HepG2 (cell line): ENCODE measurements at regions not wholly inside any gene's neighbourhood (a gene's known extent, or its start where the extent isn't known, plus 50 kb on each side); places are given as distances from the start of the nearest gene placed in this dataset.

Source experiments
- ATAC-seq: fragments of 200-7000 bp; cut with Tn5 transposase; 3 replicates; pipeline ENCODE4 v1.9.1; 2020; ENCODE audit warnings: mild to moderate bottlenecking, moderate library complexity
- BruUV-seq: library from RNA; stranded (reverse); fragments of 400-500 nt; replicated peaks from 2 replicates; lab custom pipeline; 2021; lab: Mats Ljungman, UMichigan
- CTCF ChIA-PET: fragments of 300-600 bp; formaldehyde crosslinking; extraction: SDS; loops from one replicate; lab custom pipeline; 2021; ENCODE audit warnings: low total read pairs, inconsistent platforms, low intra/inter-chr PET ratio; lab: Yijun Ruan, JAX
- POLR2A ChIA-PET: fragments of 350-600 bp; sonication (Branson Sonifier 250); formaldehyde crosslinking; loops from one replicate; lab custom pipeline; 2020; ENCODE audit warnings: antibody characterized with exemption, inconsistent platforms; lab: Yijun Ruan, JAX
- DNase-seq: peaks from one replicate; pipeline ENCODE4 v3.0.0-alpha.2; 2015; ENCODE audit warnings: low spot score
- FAIRE-seq: peaks from 3 replicates; lab custom pipeline; 2011; peaks lifted over from hg19 to GRCh38; lab: Jason Lieb, UNC
- H2AFZ ChIP-seq: one replicate; pipeline ENCODE4 v1.6.1; 2011; ENCODE audit warnings: low read length, inconsistent platforms
- H3K27ac ChIP-seq: fragments of 300-600 bp; 3 replicates; pipeline ENCODE4 v1.8.0; 2011; ENCODE audit warnings: mixed run types, mild to moderate bottlenecking, mixed read lengths, low read length, inconsistent platforms; ENCODE audit not compliant: insufficient read depth; ENCODE audit errors: extremely low read length
- H3K27me3 ChIP-seq, 2 experiments: fragments of 200-600 bp in 1 of 2; 2 replicates in 1 of 2; 3 replicates in 1 of 2; pipeline versions ENCODE4 v1.6.0 to v1.8.0; 2011; ENCODE audit warnings: low read length in 2 of 2, mild to moderate bottlenecking in 2 of 2, moderate library complexity in 2 of 2, inconsistent platforms in 1 of 2; ENCODE audit not compliant: insufficient read depth in 2 of 2, control insufficient read depth in 1 of 2
- H3K36me3 ChIP-seq, 2 experiments: fragments of 200-600 bp in 1 of 2; replicated peaks in 1 of 2; 2 replicates in 1 of 2; 3 replicates in 1 of 2; pipeline versions ENCODE4 v1.5.1 to v1.8.0; 2011; ENCODE audit warnings: low read length in 2 of 2, inconsistent platforms in 1 of 2; ENCODE audit not compliant: insufficient read depth in 2 of 2, control insufficient read depth in 1 of 2
- H3K4me1 ChIP-seq: 2 replicates; pipeline ENCODE4 v1.5.1; 2012; ENCODE audit warnings: low read length, inconsistent platforms; ENCODE audit not compliant: insufficient read depth
- H3K4me2 ChIP-seq: 2 replicates; pipeline ENCODE4 v1.6.0; 2011; ENCODE audit warnings: low read depth, low read length, inconsistent platforms
- H3K4me3 ChIP-seq, 3 experiments: fragments of 200-600 bp in 1 of 3; sonication (generic), shearing (Covaris generic) in 1 of 3; replicated peaks in 1 of 3; 2 replicates each; pipeline ENCODE4 v1.5.1; 2011 to 2016; ENCODE audit warnings: low read length in 3 of 3, inconsistent platforms in 2 of 3, low read depth in 2 of 3, mild to moderate bottlenecking in 2 of 3, control low read depth in 1 of 3, mixed read lengths in 1 of 3; ENCODE audit not compliant: insufficient read depth in 1 of 3
- H3K79me2 ChIP-seq: one replicate; pipeline ENCODE4 v1.6.1; 2011; ENCODE audit warnings: low read length, inconsistent platforms; ENCODE audit not compliant: insufficient read depth
- H3K9ac ChIP-seq: 2 replicates; pipeline ENCODE4 v1.6.0; 2011; ENCODE audit warnings: mild to moderate bottlenecking, low read depth, low read length, inconsistent platforms; ENCODE audit not compliant: insufficient read depth
- H3K9me3 ChIP-seq: 2 replicates; pipeline ENCODE4 v1.5.1; 2012; ENCODE audit warnings: mild to moderate bottlenecking, low read length
- H4K20me1 ChIP-seq: 2 replicates; pipeline ENCODE4 v1.6.0; 2011; ENCODE audit warnings: inconsistent platforms, mild to moderate bottlenecking, low read length, moderate library complexity; ENCODE audit not compliant: insufficient read depth
- ARNT2 ChIP-seq: sonication (generic); formaldehyde crosslinking; IDR thresholded peaks from 2 replicates; pipeline ENCODE4 v1.8.0; 2022; ENCODE audit warnings: mild to moderate bottlenecking, low read depth, missing genetic modification reagents, moderate library complexity
- NFIC ChIP-seq: IDR thresholded peaks from 2 replicates; pipeline ENCODE4 v1.6.1; 2012; ENCODE audit warnings: mild to moderate bottlenecking, low read length, inconsistent platforms
- POLR2AphosphoS2 ChIP-seq: IDR thresholded peaks from 2 replicates; pipeline ENCODE4 v1.6.1; 2011; ENCODE audit warnings: low read depth, low read length, improper control_type of control experiment
- PRDM10 ChIP-seq: sonication (generic); formaldehyde crosslinking; IDR thresholded peaks from 2 replicates; pipeline ENCODE4 v1.4.0; 2020; ENCODE audit warnings: low read depth, missing genetic modification reagents
- SIN3A ChIP-seq: IDR thresholded peaks from 2 replicates; pipeline ENCODE4 v1.6.1; 2011; ENCODE audit warnings: low read depth, mild to moderate bottlenecking, control low read depth, low read length, borderline replicate concordance
- SNAPC2 ChIP-seq: sonication (generic); formaldehyde crosslinking; IDR thresholded peaks from 2 replicates; pipeline ENCODE4 v1.8.1; 2022; ENCODE audit warnings: mild to moderate bottlenecking, missing genetic modification reagents
- ZFP36L2 ChIP-seq: sonication (generic); formaldehyde crosslinking; IDR thresholded peaks from 2 replicates; pipeline ENCODE4 v1.4.0; 2020; ENCODE audit warnings: missing genetic modification reagents
- ZNF280D ChIP-seq: sonication (generic); formaldehyde crosslinking; IDR thresholded peaks from 2 replicates; pipeline ENCODE4 v1.5.1; 2020; ENCODE audit warnings: mild to moderate bottlenecking, missing genetic modification reagents
- in situ Hi-C: cut with HindIII; loops from 2 replicates; pipeline ENCODE4 v1.10.0; 2017; ENCODE audit warnings: low pct_unique_long_range_greater_than_20kb; ENCODE audit not compliant: extremely low pct_ligation_motif_present
- intact Hi-C: fragments of 100-400 bp; cut with micrococcal nuclease; formaldehyde crosslinking; loops from one replicate; pipeline ENCODE4 v1.10.0; 2022; ENCODE audit not compliant: unreplicated experiment

DNA sequence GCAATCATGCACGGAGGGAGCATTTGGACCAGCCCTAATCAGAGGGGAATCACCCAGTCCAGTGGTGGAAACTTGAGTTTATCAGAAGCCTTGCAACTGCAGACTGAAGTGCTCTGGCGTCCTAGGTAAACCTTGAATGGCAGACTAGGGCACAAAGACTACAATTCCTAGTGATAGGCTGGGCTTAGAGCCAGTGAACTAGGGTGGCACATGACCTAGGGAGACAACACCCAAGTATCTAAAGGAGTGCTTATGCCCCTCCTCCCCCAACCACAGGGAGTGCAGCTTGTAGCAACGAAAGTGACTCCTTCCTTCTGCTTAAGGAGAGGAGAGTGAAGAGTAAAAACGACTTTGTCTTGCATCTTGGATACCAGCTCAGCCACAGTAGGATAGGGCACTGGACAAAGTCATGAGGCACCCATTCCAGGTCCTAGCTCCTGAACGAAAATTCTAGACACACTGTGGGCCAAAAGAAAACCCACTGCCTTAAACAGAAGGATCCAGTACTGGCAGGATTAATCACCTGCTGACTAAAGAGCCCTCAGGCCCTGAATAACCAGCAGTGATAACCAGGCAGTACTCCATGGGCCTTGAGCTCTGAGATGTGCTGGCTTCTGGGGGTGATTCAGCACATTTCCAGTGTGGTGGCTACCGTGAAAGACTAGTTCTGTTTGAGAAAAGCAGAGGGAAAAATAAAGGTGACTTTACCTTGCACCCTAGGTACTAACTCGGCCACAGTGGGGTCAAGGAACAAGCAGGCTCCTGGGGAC lies 58.7 kb upstream of the STARD8 start (continued):
- TF ChIP-seq SNAPC2 (CRISPR knock-in tag) (no peak), ZFP36L2 (CRISPR knock-in tag) (no peak), NFIC (no peak), ARNT2 (CRISPR knock-in tag) (no peak), SIN3A (no peak), POLR2AphosphoS2 (no peak)

DNA sequence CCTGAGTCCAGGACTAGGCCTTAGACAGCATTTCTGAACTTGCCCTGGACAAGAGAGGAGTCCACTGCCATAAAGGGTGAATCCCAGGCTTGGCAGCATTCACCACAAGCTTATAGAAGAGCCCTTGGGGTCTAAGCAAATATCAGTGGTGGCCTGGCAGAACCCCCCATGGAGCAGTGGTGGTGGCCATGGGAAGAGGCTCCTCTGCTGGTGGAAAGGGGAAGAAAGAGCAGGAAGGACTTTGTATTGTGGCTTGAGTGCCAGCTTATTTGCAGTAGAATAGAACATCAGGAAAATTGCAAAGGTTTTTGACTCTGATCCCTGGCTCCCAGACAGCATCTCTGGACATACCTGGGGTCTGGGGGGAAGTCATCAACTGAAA lies 58.1 kb upstream of the STARD8 start:
- Histone ChIP-seq H3K4me2 (no peak overlapping the region), H3K4me3 (no peak overlapping the region), H3K79me2 (no peaks in the 10 kb centered on the region), H3K9me3 (no peaks in the 10 kb centered on the region), H3K4me1 (no peaks in the 10 kb centered on the region), H4K20me1 (no peaks in the 10 kb centered on the region), H2AFZ (no peak overlapping the region), H3K27me3 (no peaks in the 10 kb centered on the region), H3K36me3 (no peaks in the 10 kb centered on the region), H3K27ac (no peak overlapping the region), H3K9ac (no peak overlapping the region)
- TF ChIP-seq ZNF280D (CRISPR knock-in tag): no peak
- peak; percentile 28; the same call in 1 of the 2 replicates for TF ChIP-seq PRDM10 (CRISPR knock-in tag)
- FAIRE-seq (no peak), DNase-seq (no peak), ATAC-seq (peak; percentile 53)
- CTCF ChIA-PET: no interaction called here
- in situ Hi-C loops: no loop called here
- POLR2A ChIA-PET: no interaction called here
- no TSS peak for BruUV-seq
- intact Hi-C loops: no loop called here
